AG09319 (cell line): ENCODE measurements at regions not wholly inside any gene's neighbourhood (a gene's known extent, or its start where the extent isn't known, plus 50 kb on each side); places are given as distances from the start of the nearest gene placed in this dataset.

Source experiments
- DNase-seq: peaks from one replicate; pipeline ENCODE4 v3.0.0-alpha.2; 2010; ENCODE audit warnings: low read depth; ENCODE audit errors: extremely low read depth
- CTCF ChIP-seq: IDR thresholded peaks from 2 replicates; pipeline ENCODE4 v1.5.1; 2011; ENCODE audit warnings: low read depth, mild to moderate bottlenecking, inconsistent platforms, low read length, moderate library complexity

- no peak for DNase-seq
- no peak for TF ChIP-seq CTCF
Measured at GRCh38 chr2:78532762-78533379, 492.6 kb upstream of the REG3G start.

GRCh38 chr2:78535395-78535794 lies 490.1 kb upstream of the REG3G start:
- no peak for TF ChIP-seq CTCF
- DNase-seq = no peak

GRCh38 chr2:78538322-78538721 lies 487.2 kb upstream of the REG3G start:
- DNase-seq = no peak

GRCh38 chr2:78540255-78540654 lies 485.2 kb upstream of the REG3G start:
- TF ChIP-seq CTCF = no peak
- DNase-seq = no peak

More at GRCh38 chr2:78538322-78538721, 487.2 kb upstream of the REG3G start:
- TF ChIP-seq CTCF = no peak

GRCh38 chr2:78541088-78541450 lies 484.4 kb upstream of the REG3G start:
- TF ChIP-seq CTCF = no peak
- DNase-seq = no peak

GRCh38 chr2:78541451-78542267 lies 483.8 kb upstream of the REG3G start:
- no peak for DNase-seq
- no peak for TF ChIP-seq CTCF

- TF ChIP-seq CTCF = no peak
- DNase-seq = no peak
Measured at GRCh38 chr2:78546843-78547242, 478.7 kb upstream of the REG3G start.
